ENCODE measurements at regions not wholly inside any gene's neighbourhood (a gene's known extent, or its start where the extent isn't known, plus 50 kb on each side); places are given as distances from the start of the nearest gene placed in this dataset.
"Not testable (repeated sequence)": the region's sequence is repeated elsewhere in the genome, so short reads cannot be mapped to it uniquely, and the experiment has no call there.

GRCh38 chr5:67552773-67553172 lies 356.2 kb upstream of the CD180 start:
- in situ Hi-C loops (cut with HindIII; ENCODE audit: low pct_unique_long_range_greater_than_20kb, low sequenced_read_pairs): no loop called here
- DNase-seq (ENCODE audit: low read depth): no peak

- no peak for DNase-seq (ENCODE audit: low read depth)
- in situ Hi-C loops (cut with HindIII; ENCODE audit: low pct_unique_long_range_greater_than_20kb, low sequenced_read_pairs): no loop called here
Measured at GRCh38 chr5:67549947-67550346, 353.3 kb upstream of the CD180 start.

- in situ Hi-C loops (cut with HindIII; ENCODE audit: low pct_unique_long_range_greater_than_20kb, low sequenced_read_pairs): no loop called here
- no peak for DNase-seq (ENCODE audit: low read depth)
Measured at GRCh38 chr5:67549296-67549618, 352.7 kb upstream of the CD180 start.

- DNase-seq (ENCODE audit: low read depth): no peak
- in situ Hi-C loops (cut with HindIII; ENCODE audit: low pct_unique_long_range_greater_than_20kb, low sequenced_read_pairs): no loop called here
Measured at GRCh38 chr5:67548520-67549295, 352.1 kb upstream of the CD180 start.

- no peak for DNase-seq (ENCODE audit: low read depth)
- in situ Hi-C loops (cut with HindIII; ENCODE audit: low pct_unique_long_range_greater_than_20kb, low sequenced_read_pairs): no loop called here
Measured at GRCh38 chr5:67547682-67548081, 351.1 kb upstream of the CD180 start.

- in situ Hi-C loops (cut with HindIII; ENCODE audit: low pct_unique_long_range_greater_than_20kb, low sequenced_read_pairs): not testable (repeated sequence)
Measured at GRCh38 chr5:67544942-67545341, 348.3 kb upstream of the CD180 start.

GRCh38 chr5:67543720-67544270 lies 347.2 kb upstream of the CD180 start:
- in situ Hi-C loops (cut with HindIII; ENCODE audit: low pct_unique_long_range_greater_than_20kb, low sequenced_read_pairs): no loop called here
- no peak for DNase-seq (ENCODE audit: low read depth)

More at GRCh38 chr5:67544942-67545341, 348.3 kb upstream of the CD180 start:
- DNase-seq (ENCODE audit: low read depth): not testable (repeated sequence)

GRCh38 chr5:67542479-67542878 lies 345.9 kb upstream of the CD180 start:
- in situ Hi-C loops (cut with HindIII; ENCODE audit: low pct_unique_long_range_greater_than_20kb, low sequenced_read_pairs): no loop called here

GRCh38 chr5:67541875-67542274 lies 345.3 kb upstream of the CD180 start:
- no peak for DNase-seq (ENCODE audit: low read depth)
- in situ Hi-C loops (cut with HindIII; ENCODE audit: low pct_unique_long_range_greater_than_20kb, low sequenced_read_pairs): no loop called here

More at GRCh38 chr5:67542479-67542878, 345.9 kb upstream of the CD180 start:
- DNase-seq (ENCODE audit: low read depth): no peak

GRCh38 chr5:67538855-67539506 lies 342.4 kb upstream of the CD180 start:
- in situ Hi-C loops (cut with HindIII; ENCODE audit: low pct_unique_long_range_greater_than_20kb, low sequenced_read_pairs): no loop called here
- no peak for DNase-seq (ENCODE audit: low read depth)

- no peak for DNase-seq (ENCODE audit: low read depth)
- in situ Hi-C loops (cut with HindIII; ENCODE audit: low pct_unique_long_range_greater_than_20kb, low sequenced_read_pairs): no loop called here
Measured at GRCh38 chr5:67537439-67538148, 341.0 kb upstream of the CD180 start.

GRCh38 chr5:67536866-67537265 lies 340.3 kb upstream of the CD180 start:
- in situ Hi-C loops (cut with HindIII; ENCODE audit: low pct_unique_long_range_greater_than_20kb, low sequenced_read_pairs): no loop called here
- no peak for DNase-seq (ENCODE audit: low read depth)

- no peak for DNase-seq (ENCODE audit: low read depth)
- in situ Hi-C loops (cut with HindIII; ENCODE audit: low pct_unique_long_range_greater_than_20kb, low sequenced_read_pairs): no loop called here
Measured at GRCh38 chr5:67530609-67531255, 334.1 kb upstream of the CD180 start.

GRCh38 chr5:67528953-67529352 lies 332.4 kb upstream of the CD180 start:
- in situ Hi-C loops (cut with HindIII; ENCODE audit: low pct_unique_long_range_greater_than_20kb, low sequenced_read_pairs): no loop called here

GRCh38 chr5:67526793-67527192 lies 330.2 kb upstream of the CD180 start:
- in situ Hi-C loops (cut with HindIII; ENCODE audit: low pct_unique_long_range_greater_than_20kb, low sequenced_read_pairs): no loop called here
- DNase-seq (ENCODE audit: low read depth): no peak

More at GRCh38 chr5:67528953-67529352, 332.4 kb upstream of the CD180 start:
- DNase-seq (ENCODE audit: low read depth): no peak

- DNase-seq (ENCODE audit: low read depth): no peak
- in situ Hi-C loops (cut with HindIII; ENCODE audit: low pct_unique_long_range_greater_than_20kb, low sequenced_read_pairs): no loop called here
Measured at GRCh38 chr5:67520161-67520908, 323.7 kb upstream of the CD180 start.

GRCh38 chr5:67518227-67518626 lies 321.6 kb upstream of the CD180 start:
- DNase-seq (ENCODE audit: low read depth): no peak
- in situ Hi-C loops (cut with HindIII; ENCODE audit: low pct_unique_long_range_greater_than_20kb, low sequenced_read_pairs): no loop called here
